NCI-H82 (cell line): ENCODE measurements at regions not wholly inside any gene's neighbourhood (a gene's known extent, or its start where the extent isn't known, plus 50 kb on each side); places are given as distances from the start of the nearest gene placed in this dataset.

Experiments used
- DNase-seq: peaks from one replicate; lab custom pipeline; 2025; lab: John Stamatoyannopoulos, UW

DNA sequence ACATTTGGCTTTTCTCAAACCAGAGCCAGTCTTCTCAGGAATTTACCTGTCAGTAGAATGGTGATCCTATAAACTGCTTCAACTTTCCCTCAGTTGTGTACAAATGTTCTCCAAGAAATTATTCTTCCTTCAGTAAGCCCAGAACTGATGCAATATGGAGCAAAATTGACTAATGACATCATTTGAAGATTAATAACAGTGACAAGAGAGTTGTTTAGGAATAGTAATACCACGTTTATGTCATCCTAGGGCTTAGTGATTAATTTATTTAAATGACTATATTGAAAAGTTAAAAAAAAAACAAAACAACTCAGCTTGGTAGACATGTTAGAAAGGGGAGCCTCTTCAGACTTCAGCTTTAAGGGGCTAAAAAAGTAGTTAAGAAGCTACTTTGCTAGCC is 933.2 kb downstream of the GATA3 start:
- no peak for DNase-seq

DNA sequence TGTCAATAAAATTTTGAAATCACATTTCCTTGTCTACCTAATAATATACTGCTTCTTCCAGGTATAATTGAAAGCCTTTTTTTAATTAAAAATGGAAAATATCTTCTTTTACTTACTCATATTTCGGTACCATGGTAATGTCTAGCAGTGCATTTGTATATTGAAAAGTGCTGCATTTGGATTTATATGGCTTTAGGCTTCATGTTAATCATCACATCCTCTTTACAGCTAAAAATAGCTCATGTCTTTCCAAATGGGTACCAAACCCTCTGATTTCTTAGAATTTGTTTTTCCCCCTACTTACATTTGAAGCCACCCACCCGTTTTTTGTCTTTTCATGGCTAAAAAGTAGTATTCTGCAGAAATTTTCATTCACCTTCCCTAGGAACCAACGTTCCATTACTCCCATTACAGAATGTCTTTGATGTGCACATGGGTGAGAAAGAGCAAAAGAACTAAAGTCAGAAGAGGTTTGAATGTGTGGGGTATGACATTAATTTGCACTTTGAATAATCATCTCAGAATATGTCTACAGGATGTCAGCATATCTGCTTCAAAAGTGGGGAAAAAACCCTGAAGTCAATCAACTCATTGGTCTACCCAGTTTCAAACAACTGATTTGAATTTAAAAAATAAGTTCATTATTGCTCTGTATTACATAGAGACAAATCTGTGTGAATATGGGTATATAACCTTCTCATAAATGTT is 935.9 kb downstream of the GATA3 start:
- no peak for DNase-seq

DNA sequence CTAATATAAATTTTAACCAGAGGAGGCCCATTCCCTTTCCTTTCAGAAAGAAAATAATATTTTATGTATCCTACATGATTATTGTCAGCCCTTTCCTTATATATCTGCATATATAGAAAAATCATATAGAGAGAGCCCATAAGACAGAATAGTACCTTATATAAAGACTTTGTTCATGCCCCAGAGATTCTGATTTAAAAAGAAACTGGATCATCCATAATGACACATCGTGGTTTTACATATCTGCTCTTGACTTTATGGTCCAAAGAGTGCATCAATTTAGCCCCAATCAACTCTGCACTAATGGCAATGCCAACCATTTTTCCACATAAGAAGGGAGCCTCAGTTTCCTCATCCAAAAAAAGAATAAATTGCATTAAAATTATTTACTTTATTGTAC is 937.5 kb downstream of the GATA3 start:
- DNase-seq = no peak

DNA sequence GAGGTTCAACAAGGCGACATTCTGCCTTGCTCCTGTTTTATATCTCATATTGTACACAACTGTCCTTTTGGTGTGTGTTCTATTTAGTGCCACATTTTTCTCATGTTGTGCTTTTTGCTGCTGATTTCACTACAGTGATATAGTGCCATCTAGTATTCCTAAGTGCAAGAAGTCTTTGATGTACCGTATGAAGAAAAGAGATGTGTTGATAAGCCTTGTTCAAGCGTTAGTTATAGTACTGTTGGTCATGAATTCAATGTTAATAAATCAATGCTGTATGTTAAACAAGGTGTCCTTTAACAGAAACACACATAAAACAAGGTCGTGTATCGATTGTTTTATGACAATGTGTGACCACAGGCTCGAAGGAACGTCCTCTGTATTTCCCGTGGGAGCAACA is 939.4 kb downstream of the GATA3 start:
- DNase-seq = no peak

DNA sequence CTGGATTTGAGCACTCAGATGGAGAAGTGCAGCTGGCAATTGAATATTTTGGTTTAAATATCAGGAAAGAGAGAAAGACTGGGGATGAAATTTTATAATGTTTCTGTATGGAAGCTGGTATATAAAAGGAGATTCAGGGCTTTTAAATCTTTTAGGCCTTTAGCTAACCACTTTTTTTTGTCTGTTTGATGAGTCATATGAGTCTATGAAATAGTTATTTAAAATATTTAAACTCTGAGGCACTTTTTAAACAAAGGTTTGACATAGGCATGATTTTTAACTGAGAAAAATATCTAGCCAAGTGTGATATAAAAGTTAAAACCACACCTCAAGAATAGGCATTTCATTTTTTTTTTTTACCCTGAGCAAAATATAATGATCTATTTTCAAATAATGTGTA is 944.3 kb downstream of the GATA3 start:
- DNase-seq = no peak

DNA sequence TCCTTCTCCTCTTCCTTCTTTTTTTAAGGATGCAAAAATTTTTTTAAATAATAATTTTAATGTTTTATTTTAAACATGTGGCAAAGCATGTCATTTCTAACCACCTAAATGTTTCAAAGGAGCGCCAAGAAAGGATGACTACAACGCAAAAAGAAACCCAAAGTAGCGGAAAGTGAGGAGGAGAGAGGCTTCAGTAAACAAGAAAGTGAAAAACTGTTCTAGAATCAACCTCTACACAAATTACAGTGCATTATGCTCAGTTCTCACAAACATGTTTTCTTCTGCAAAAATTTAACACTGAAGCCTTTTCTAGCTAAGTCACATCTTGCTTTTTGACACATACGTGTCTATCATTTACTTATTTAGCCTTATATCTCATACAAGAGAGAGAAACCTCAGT is 948.6 kb downstream of the GATA3 start:
- no peak for DNase-seq

DNA sequence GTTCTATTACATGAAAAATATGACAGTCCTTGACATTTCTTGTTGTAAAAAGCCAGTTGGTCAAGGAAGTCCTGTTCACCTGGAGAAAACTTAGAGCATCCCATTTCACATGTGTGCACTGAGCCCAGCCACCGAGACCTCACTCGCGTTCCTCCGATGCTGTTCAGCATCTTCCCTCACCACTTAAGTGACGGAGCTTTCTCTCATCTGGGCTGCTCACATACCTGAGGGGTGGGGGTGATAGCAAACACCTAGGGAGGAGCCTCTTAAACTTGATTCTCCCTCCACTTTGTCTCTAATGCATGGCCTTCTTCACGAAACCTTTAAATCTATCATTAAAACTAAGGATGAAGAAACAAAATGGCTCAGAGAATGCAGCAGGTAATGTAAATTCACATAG is 950.2 kb downstream of the GATA3 start:
- DNase-seq = no peak

DNA sequence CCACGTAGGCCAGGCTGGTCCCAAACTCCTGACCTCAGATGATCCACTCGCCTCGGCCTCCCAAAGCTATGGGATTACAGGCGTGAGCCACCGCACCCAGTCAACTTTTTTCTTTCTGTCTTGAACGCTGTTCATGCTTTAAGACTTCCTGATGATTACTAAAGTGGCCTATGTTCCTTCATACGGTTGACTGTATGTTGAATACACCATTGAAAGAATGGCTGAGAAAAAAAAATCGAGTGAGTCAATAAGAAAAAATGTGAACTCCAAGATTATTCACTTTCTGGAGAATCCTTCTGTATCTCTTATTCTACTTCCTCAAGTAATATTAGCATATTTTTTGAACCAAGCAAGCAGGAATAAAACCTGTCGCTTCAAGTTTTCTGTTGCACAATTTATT is 955.0 kb downstream of the GATA3 start:
- DNase-seq = no peak

DNA sequence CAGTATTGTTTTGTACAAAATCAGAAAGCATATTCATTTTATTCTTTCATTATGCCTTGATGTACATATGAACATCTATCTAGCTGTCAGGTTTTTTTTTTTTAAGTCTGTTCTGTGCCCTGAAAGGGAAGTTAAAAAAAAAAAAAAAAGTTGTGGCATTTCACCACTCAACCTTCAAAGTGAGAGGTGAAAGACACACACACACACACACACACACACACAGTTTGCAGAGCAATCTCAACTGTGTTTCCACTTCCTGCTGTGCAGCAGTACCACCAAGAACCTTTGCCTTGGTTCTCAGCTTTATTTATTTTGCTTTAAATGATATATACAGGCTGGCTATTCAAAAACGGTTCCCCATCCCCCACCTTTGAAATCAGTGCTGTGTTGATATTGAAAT is 955.6 kb downstream of the GATA3 start:
- no peak for DNase-seq

DNA sequence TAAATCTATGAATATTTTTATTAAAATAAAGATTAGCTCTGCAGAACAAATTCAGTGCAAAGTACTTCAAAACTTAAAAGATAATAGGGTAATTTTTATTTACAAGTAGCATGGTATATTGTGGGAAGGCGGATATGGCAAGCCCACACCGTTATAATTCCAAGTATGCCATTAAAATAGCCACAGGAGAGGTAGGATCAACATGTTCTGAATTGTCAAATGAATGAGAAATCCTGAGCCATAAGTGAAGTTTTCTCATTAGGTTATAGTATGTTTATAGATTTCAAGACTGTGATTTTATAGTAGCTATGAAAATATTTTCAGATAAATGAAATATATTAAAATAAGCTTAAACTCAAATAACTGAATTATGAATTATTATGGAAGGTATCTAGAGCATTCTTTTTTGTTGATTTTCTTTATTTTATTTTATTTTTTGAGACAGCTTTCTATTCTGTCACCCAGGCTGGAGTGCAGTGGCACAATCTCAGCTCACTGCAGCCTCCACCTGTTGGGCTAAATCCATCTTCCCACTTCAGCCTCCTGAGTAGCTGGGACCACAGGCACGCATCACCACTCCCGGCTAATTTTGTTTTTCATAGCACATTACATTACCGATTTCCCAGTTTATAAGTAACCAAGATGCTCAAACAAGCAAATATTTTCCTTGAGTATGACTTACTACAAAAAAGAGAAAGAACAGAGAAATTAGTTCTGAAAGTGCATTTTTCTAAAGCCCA is 956.6 kb downstream of the GATA3 start:
- no peak for DNase-seq

DNA sequence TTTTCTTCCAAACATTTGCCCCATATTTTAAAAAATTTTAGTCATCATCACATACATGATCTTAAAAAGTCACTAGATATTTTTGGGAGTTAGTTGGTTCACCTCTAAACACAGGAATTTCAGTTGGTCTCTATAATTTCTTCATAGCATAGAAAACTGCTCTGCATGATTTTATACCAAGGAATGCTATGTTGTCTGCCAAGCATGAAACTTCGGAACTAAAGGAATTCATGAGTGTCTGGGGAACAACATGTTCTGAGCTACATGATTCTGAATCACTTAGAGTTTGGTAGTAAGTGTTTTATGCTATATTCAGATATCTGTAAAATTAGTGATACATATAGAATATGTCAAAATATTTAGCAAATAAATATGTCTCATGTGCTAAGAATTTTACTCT is 957.8 kb downstream of the GATA3 start:
- DNase-seq = no peak

DNA sequence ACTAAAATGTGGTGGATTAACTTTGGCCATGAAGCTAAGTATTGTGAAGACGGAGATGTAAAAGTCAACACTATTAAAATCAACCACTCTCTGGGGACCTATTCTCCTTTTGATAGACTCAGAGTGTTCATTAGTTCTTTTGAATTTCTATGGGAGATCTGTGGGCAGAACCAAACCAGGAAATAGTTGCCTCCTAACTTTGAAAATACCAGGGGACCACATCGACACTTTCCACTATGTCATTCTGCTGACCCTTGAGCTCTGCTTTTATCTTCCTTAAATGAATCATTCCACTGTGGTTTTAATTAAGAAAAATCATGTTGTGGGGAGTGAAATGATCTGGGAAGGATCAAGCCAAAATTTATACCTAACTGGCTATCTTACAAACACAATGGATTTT is 960.5 kb downstream of the GATA3 start:
- DNase-seq = no peak

DNA sequence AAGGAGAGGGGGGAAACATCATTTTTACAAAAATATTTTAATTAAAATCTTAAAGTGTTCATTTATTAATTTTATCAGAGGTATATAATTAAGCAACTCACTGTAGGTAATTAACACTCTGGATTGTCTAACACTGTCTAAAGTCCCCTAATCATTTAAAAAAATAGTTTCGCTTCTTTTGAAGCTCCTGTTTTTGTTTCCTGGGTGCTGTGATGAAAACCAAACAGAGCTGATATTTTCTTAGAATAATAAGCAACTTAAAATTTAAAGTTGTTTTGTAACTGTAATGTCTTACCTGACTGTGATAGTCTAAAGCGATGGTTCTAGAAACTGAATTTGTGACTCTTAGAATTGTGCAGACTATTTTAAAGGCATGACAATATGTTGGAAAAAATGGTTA is 961.0 kb downstream of the GATA3 start:
- DNase-seq = no peak

DNA sequence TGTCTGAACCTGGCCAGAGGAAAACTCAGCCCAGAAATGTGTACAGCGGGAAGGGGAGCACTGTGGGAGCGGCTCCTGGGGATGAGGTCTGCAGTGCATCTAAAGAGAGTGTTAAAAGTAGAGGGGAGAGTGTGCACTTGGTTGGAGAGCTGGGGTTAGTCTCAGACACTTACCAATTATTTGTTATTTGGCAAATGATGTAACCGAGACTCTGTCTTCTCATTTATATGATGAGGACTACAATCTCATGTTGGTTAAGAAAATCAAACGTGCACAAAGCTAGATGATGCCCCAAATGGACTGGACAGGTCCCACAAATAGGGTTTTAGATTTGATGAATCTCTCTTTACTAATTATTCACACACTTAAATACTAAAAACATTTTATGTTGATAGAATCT is 962.4 kb downstream of the GATA3 start:
- no peak for DNase-seq

DNA sequence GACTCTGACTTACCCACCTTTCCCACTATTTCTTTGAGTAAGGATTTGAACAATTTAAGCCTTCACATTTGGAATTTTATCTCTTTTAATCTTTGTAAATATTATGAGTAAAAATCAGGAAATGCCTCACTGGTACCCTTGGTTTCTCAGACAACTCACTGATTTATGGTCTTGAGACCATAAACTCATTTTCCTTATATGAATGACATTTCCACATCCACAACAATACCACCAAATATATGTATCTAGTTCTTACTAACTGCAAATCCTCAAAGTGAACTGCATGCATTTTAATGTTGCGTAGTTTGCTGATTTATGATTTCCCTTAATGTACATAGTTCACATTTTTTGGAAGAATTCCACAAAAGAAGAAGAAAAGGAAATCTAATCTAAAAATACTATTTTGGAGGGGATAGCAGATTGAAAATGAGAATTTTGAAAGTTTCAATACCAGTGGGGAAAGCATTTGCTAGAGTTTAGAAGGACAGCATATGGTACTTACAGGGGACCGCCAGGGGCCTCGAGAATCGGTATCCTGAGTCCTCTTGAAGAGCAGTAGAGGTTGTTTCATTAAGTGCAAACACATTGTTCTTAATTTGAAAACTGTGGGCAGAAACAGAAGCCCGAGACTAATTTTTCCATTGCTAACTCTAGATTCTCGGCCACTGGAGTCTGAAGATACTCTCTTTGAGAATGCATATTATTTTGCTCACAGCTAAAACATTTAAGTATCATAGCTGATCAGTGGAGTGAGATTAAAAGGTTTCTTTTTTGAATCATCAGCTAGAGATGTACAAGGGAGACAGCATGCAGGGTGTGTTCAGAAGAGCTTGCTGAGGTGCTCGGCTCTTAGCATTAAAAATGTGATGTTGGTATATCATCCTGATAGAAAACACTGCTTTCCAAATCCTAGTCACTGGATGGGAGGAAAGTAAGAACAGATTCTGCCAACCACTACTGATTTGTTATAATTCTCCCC is 964.0 kb downstream of the GATA3 start:
- DNase-seq = no peak

DNA sequence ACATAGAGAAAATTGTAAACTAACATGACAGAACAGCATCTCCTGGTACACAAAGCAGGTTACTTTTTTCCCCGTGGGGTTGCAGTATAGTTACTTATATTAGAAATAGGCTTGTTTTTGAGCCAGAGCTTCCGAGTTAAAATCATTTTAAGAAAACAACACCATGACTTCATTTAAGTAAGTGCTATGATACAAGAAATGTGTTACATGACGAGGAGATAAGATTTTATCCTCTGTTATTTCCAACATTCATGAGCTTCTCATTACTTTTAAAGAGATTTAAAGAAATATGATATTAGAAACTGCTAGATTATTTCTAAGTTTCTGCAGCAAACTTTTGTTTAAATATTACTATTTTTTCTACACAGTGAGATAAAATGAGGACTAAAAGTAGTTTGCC is 968.7 kb downstream of the GATA3 start:
- DNase-seq = no peak

DNA sequence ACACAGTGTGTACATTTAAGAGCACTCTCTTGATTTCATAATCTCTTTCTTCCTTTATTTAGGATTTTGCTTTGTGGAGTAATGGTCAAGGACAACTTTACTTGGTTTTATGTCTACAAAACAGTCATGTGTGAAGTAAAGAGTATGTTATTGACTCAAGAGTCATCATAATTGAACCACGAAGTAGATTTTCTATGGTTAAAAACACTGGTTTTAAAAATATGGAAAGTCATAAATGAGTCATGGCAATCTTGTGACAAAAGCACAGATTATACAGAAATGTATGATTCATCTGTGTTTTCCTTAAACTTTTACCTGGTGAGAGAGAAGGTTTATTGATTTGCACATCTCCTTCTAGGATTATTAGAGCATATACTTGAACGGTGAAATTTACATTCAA is 969.7 kb downstream of the GATA3 start:
- DNase-seq = no peak

DNA sequence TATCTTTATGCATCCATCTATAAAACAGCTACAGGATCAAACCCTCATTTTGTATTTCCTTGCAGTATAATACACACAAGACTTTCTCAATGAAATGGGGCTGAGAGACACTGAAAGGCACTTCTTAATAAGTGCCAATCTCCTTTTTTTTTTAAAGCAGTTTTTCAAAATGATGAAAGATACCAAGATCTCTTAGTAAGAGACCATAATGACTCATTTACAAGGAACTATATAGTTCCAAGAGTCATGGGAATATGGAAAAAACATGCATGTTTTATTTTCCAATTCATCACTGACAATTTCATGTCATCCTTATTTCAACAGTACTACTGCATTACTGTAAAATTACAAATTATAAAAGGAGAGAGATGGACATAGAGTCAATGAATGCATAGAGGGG is 973.7 kb downstream of the GATA3 start:
- no peak for DNase-seq

DNA sequence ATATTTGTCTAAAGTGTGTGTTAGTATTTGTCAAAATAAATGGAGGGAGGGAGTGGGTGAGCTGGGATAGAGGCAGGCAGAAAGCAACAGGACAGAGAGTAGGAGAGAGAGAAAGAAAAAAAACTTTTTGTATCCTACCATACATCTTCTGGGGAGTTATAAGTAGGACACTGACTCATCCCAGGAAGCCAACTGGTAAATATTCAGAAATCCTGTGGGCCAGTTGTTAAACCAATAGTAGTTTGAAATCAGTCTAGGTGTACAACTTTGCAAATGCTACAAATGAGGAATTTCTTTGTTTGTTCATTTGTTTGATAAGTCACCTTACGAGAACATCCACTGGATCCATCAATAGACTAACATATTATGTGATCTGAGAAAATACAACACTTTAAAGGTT is 980.9 kb downstream of the GATA3 start:
- DNase-seq = no peak

DNA sequence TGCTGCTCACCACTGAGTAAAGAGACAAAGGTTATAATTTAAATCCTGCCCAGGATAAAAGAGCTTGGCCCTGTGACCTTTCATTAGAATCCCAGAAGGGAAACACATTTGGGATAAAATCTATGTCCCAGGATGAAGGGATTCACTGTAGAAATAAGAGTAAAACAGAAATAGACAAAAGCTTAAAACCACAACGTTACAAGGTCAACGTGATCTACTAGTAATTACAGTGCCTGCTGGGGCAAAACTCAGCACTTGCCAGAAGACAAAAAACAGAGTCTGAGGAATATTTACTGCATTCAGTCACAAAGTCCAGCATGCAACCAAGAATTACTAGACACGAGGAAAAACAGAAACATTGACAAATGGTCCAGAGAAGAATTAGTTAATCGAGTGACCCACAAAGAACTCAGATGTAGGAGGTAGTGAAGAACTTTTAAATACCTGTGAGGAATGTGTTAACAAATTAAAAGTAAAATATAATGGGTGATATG is 982.3 kb downstream of the GATA3 start:
- DNase-seq = no peak

DNA sequence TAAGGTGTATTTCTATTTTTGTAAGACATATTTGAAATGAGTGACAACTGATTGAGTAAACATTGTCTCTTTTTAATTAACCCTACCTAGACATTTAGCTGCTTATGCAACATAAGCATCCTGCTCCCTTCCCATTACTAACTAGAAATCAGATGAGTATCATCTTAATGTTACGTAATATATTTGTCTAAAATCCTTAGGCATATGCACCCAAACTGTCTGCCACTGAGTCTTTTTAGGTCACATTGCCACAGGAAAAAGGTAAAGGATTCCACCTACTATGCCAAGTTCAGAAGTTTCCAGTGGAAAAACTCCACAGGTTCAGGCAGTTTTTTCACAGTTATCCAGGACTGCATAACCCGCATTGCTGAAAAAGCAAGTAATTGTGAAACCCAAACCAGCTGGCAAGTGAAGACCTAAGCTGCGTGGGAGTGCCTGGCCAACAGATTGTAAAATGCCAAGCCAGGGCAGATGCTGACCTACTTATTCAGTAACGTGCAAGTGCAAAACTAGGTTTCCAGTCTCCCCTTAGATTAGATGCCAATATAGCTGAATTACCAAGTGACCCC is 983.7 kb downstream of the GATA3 start:
- peak; percentile 1 for DNase-seq

DNA sequence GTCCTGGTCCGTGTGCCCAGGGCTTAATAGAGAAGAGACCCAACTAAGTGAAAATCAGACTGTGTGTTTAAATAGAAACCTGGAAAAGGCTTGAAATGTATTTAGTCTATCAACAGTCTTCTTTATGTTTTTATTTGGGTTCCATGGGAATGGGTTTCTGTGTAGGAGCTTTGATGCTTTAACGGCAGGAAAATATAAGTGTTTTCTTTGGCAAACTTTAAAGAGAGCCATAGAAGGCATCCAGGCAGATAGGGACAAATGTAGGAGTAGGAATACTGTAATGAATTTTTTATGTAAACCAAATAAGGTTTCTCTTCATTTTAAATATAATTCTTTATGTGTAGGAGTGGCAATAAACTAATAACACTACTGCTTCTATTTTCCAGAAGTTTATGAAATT is 989.0 kb downstream of the GATA3 start:
- no peak for DNase-seq
